T-cell (primary cell): ENCODE measurements at regions not wholly inside any gene's neighbourhood (a gene's known extent, or its start where the extent isn't known, plus 50 kb on each side); places are given as distances from the start of the nearest gene placed in this dataset.

Experiments used
- ATAC-seq, 4 experiments: fragments of 200-7000 bp in 3 of 4; fragments of 150-1000 bp in 1 of 4; cut with Tn5 transposase; replicated peaks in 1 of 4; 1 replicate in 3 of 4; 2 replicates in 1 of 4; pipeline ENCODE4 v1.10.0; 2021; ENCODE audit warnings: moderate library complexity in 3 of 4, mild to moderate bottlenecking in 2 of 4, moderate number of reproducible peaks in 1 of 4
- CTCF ChIA-PET, 2 donors: fragments of 300-600 bp; sonication (Branson Sonifier 250); formaldehyde crosslinking; loops; one replicate each; lab custom pipeline; 2022; ENCODE audit warnings: antibody characterized with exemption in 2 of 2; lab: Charles Lee
- POLR2A ChIA-PET, 2 donors: fragments of 300-600 bp; sonication (Branson Sonifier 250); formaldehyde crosslinking; loops; one replicate each; lab custom pipeline; 2022; ENCODE audit warnings: antibody characterized with exemption in 2 of 2; lab: Charles Lee
- DNase-seq, 35 experiments: peaks; one replicate each; pipeline versions ENCODE4 v3.0.0 to v3.0.0-alpha.2; 2013 to 2023
- H3K27ac ChIP-seq: one replicate; pipeline ENCODE4 v1.5.1; 2013; ENCODE audit warnings: low read length
- H3K27me3 ChIP-seq, 2 experiments: replicated peaks in 1 of 2; 1 replicate in 1 of 2; 2 replicates in 1 of 2; pipeline versions ENCODE4 v1.6.1 to v1.7.0; 2013; ENCODE audit warnings: low read length in 1 of 2, mixed read lengths in 1 of 2; ENCODE audit not compliant: control insufficient read depth in 2 of 2, insufficient read depth in 2 of 2; ENCODE audit errors: extremely low read depth in 1 of 2
- H3K36me3 ChIP-seq, 2 donors: 1 replicate in 1 of 2; 2 replicates in 1 of 2; pipeline versions ENCODE4 v1.6.1 to v1.7.0; 2013; ENCODE audit warnings: low read length in 1 of 2; ENCODE audit not compliant: control insufficient read depth in 2 of 2, insufficient read depth in 1 of 2; ENCODE audit errors: extremely low read depth in 1 of 2
- H3K4me1 ChIP-seq, 2 experiments: 1 replicate in 1 of 2; 2 replicates in 1 of 2; pipeline versions ENCODE4 v1.6.1 to v1.7.0; 2013; ENCODE audit warnings: low read length in 2 of 2, mixed read lengths in 1 of 2; ENCODE audit not compliant: insufficient read depth in 2 of 2, control insufficient read depth in 1 of 2; ENCODE audit errors: extremely low read depth in 1 of 2
- H3K4me3 ChIP-seq, 2 donors: 1 replicate in 1 of 2; 2 replicates in 1 of 2; pipeline versions ENCODE4 v1.5.1 to v1.7.0; 2013; ENCODE audit warnings: mild to moderate bottlenecking in 2 of 2, low read length in 1 of 2, moderate library complexity in 1 of 2; ENCODE audit not compliant: control insufficient read depth in 1 of 2; ENCODE audit errors: extremely low read depth in 1 of 2
- H3K9me3 ChIP-seq: 2 replicates; pipeline ENCODE4 v1.7.0; 2013
- H3K27ac Mint-ChIP-seq, 2 donors: one replicate each; pipeline ENCODE4 v1.8.0; 2020 to 2021; ENCODE audit warnings: mild to moderate bottlenecking in 2 of 2, mixed read lengths in 2 of 2
- H3K27me3 Mint-ChIP-seq, 2 donors: one replicate each; pipeline ENCODE4 v1.8.0; 2021 to 2022; ENCODE audit warnings: mixed read lengths in 2 of 2
- H3K36me3 Mint-ChIP-seq: one replicate; pipeline ENCODE4 v1.8.0; 2021; ENCODE audit warnings: mixed read lengths
- H3K4me1 Mint-ChIP-seq, 3 donors: one replicate each; pipeline ENCODE4 v1.8.0; 2020 to 2022; ENCODE audit warnings: mixed read lengths in 3 of 3, mild to moderate bottlenecking in 1 of 3
- H3K4me3 Mint-ChIP-seq, 3 donors: one replicate each; pipeline ENCODE4 v1.8.0; 2020 to 2022; ENCODE audit warnings: mild to moderate bottlenecking in 3 of 3, mixed read lengths in 3 of 3, moderate library complexity in 3 of 3
- H3K9me3 Mint-ChIP-seq, 3 donors: one replicate each; pipeline ENCODE4 v1.8.0; 2020 to 2022; ENCODE audit warnings: mixed read lengths in 3 of 3
- WGBS: methylation state at CpG from one replicate; pipeline ENCODE4 v1.1.5; 2013; ENCODE audit warnings: missing lambda C conversion rate; ENCODE audit not compliant: insufficient coverage; 5-methylcytosine and 5-hydroxymethylcytosine counted together

GRCh38 chr1:213905344-213905743 lies 82.4 kb upstream of the PROX1 start:
- Mint-ChIP-seq H3K4me3 (no peak overlapping the region), H3K27ac (no peak overlapping the region), H3K36me3 (no peaks in the 10 kb centered on the region), H3K4me1 (no peaks in the 10 kb centered on the region), H3K9me3 (no peaks in the 10 kb centered on the region), H3K27me3 (peaks cover 0 to 1% of the 10 kb centered on the region in 2 donors)
- CTCF ChIA-PET = no interaction called here
- H3K4me3 ChIP-seq = no peak overlapping the region
- no peaks in the 10 kb centered on the region for H3K36me3 ChIP-seq
- ATAC-seq (no peak), DNase-seq (no peak)
- no peak overlapping the region for H3K27ac ChIP-seq
- POLR2A ChIA-PET = no interaction called here
- H3K9me3 ChIP-seq = no peaks in the 10 kb centered on the region
- H3K4me1 ChIP-seq = no peaks in the 10 kb centered on the region
- 63% methylated on average over 10 of the region's 13 CpGs for WGBS
- H3K27me3 ChIP-seq = no peaks in the 10 kb centered on the region

- H3K36me3 Mint-ChIP-seq = no peaks in the 10 kb centered on the region
- no peaks in the 10 kb centered on the region for H3K4me1 Mint-ChIP-seq
- Histone ChIP-seq H3K4me3 (no peak overlapping the region), H3K9me3 (no peaks in the 10 kb centered on the region), H3K36me3 (no peaks in the 10 kb centered on the region), H3K27me3 (no peaks in the 10 kb centered on the region), H3K4me1 (no peaks in the 10 kb centered on the region), H3K27ac (no peak overlapping the region)
- WGBS = 100% methylated on average over 2 of the region's 4 CpGs
- no peaks in the 10 kb centered on the region for H3K9me3 Mint-ChIP-seq
- H3K27ac Mint-ChIP-seq = no peak overlapping the region
- ChIA-PET CTCF (no interaction called here), POLR2A (no interaction called here)
- H3K4me3 Mint-ChIP-seq = no peak overlapping the region
- H3K27me3 Mint-ChIP-seq = no peaks in the 10 kb centered on the region
- no peak for ATAC-seq
- no peak for DNase-seq
Observed at GRCh38 chr1:213908521-213908920, 79.3 kb upstream of the PROX1 start.

GRCh38 chr1:213914392-213914791 lies 73.4 kb upstream of the PROX1 start:
- Histone ChIP-seq H3K36me3 (no peaks in the 10 kb centered on the region), H3K4me3 (no peak overlapping the region), H3K9me3 (no peaks in the 10 kb centered on the region), H3K27ac (no peak overlapping the region), H3K4me1 (no peaks in the 10 kb centered on the region), H3K27me3 (no peaks in the 10 kb centered on the region)
- H3K27ac Mint-ChIP-seq = no peak overlapping the region
- H3K4me3 Mint-ChIP-seq = no peak overlapping the region
- POLR2A ChIA-PET = no interaction called here
- peaks cover 0 to 3% (median 0%) of the 10 kb centered on the region in 3 donors for H3K9me3 Mint-ChIP-seq
- no peak for ATAC-seq
- DNase-seq = no peak
- H3K36me3 Mint-ChIP-seq = no peaks in the 10 kb centered on the region
- CTCF ChIA-PET = no interaction called here
- WGBS = 46% methylated on average over 3 of the region's 6 CpGs
- H3K4me1 Mint-ChIP-seq = no peaks in the 10 kb centered on the region
- H3K27me3 Mint-ChIP-seq = peaks cover 2 to 5% of the 10 kb centered on the region in 2 donors

DNA sequence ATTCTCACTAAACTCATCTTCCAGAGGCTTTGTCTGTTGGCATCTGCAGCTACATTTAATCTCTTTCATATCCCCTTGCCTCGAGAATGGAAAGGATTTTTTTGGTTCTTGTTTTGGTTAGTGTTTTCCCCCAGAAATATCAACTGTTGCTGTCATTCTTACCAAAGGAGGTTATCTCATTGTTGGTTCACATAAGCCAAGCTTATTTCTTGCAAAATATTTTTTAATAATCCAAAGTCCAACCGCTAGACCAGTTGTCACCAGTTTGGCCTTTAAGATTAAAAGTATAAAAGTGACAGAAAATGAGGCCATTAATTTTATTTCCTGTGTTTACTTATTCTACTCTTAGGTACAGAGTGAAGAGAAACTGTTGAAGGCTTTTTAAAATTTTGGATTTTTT lies 66.5 kb upstream of the PROX1 start:
- no peaks in the 10 kb centered on the region for H3K4me1 Mint-ChIP-seq
- WGBS = no CpG with 5 or more reads among the region's 2 CpGs
- POLR2A ChIA-PET = no interaction called here

GRCh38 chr1:213921712-213922111 lies 66.1 kb upstream of the PROX1 start:
- no peaks in the 10 kb centered on the region for H3K36me3 Mint-ChIP-seq
- DNase-seq (no peak), ATAC-seq (no peak)
- H3K9me3 Mint-ChIP-seq = peaks cover 2 to 9% (median 7%) of the 10 kb centered on the region in 3 donors
- no peak overlapping the region for H3K4me3 ChIP-seq
- H3K27ac ChIP-seq = no peak overlapping the region
- WGBS = 85% methylated on average over 3 of the region's 5 CpGs
- no peak overlapping the region for H3K27ac Mint-ChIP-seq
- H3K27me3 ChIP-seq = no peaks in the 10 kb centered on the region
- no peaks in the 10 kb centered on the region for H3K4me1 ChIP-seq
- H3K9me3 ChIP-seq = no peaks in the 10 kb centered on the region
- no peak overlapping the region for H3K4me3 Mint-ChIP-seq
- peaks cover 0 to 3% of the 10 kb centered on the region in 2 donors for H3K27me3 Mint-ChIP-seq
- POLR2A ChIA-PET = no interaction called here
- CTCF ChIA-PET = no interaction called here
- no peaks in the 10 kb centered on the region for H3K4me1 Mint-ChIP-seq
- no peaks in the 10 kb centered on the region for H3K36me3 ChIP-seq

More for the DNA sequence above, 66.5 kb upstream of the PROX1 start:
- Mint-ChIP-seq H3K36me3 (no peaks in the 10 kb centered on the region), H3K27me3 (no peaks in the 10 kb centered on the region), H3K27ac (no peak overlapping the region), H3K4me3 (no peak overlapping the region), H3K9me3 (peaks cover 2 to 9% (median 7%) of the 10 kb centered on the region in 3 donors)
- Histone ChIP-seq H3K27ac (no peak overlapping the region), H3K4me1 (no peaks in the 10 kb centered on the region), H3K36me3 (no peaks in the 10 kb centered on the region), H3K4me3 (no peak overlapping the region), H3K27me3 (no peaks in the 10 kb centered on the region), H3K9me3 (no peaks in the 10 kb centered on the region)
- CTCF ChIA-PET = no interaction called here
- DNase-seq (no peak), ATAC-seq (no peak)

- no peaks in the 10 kb centered on the region for H3K27me3 ChIP-seq
- no peak overlapping the region for H3K4me3 ChIP-seq
- ATAC-seq (no peak), DNase-seq (no peak)
- peaks cover 0 to 5% of the 10 kb centered on the region in 2 donors for H3K27me3 Mint-ChIP-seq
- H3K4me3 Mint-ChIP-seq = no peak overlapping the region
- H3K9me3 Mint-ChIP-seq = peaks cover 2 to 7% (median 4%) of the 10 kb centered on the region in 3 donors
- H3K4me1 ChIP-seq = no peaks in the 10 kb centered on the region
- H3K27ac ChIP-seq = no peak overlapping the region
- ChIA-PET POLR2A (no interaction called here), CTCF (no interaction called here)
- no peaks in the 10 kb centered on the region for H3K36me3 ChIP-seq
- no peaks in the 10 kb centered on the region for H3K9me3 ChIP-seq
- H3K36me3 Mint-ChIP-seq = no peaks in the 10 kb centered on the region
- 40% methylated on average over 1 of the region's 6 CpGs for WGBS
- no peak overlapping the region for H3K27ac Mint-ChIP-seq
- H3K4me1 Mint-ChIP-seq = no peaks in the 10 kb centered on the region
Observed at GRCh38 chr1:213925531-213926182, 62.1 kb upstream of the PROX1 start.

- Mint-ChIP-seq H3K27me3 (peaks cover 0 to 5% of the 10 kb centered on the region in 2 donors), H3K4me1 (no peaks in the 10 kb centered on the region), H3K4me3 (no peak overlapping the region), H3K27ac (no peak overlapping the region), H3K9me3 (peaks cover 2 to 8% (median 7%) of the 10 kb centered on the region in 3 donors), H3K36me3 (no peaks in the 10 kb centered on the region)
- Histone ChIP-seq H3K9me3 (no peaks in the 10 kb centered on the region), H3K4me3 (no peak overlapping the region), H3K36me3 (no peaks in the 10 kb centered on the region), H3K4me1 (no peaks in the 10 kb centered on the region), H3K27me3 (no peaks in the 10 kb centered on the region), H3K27ac (no peak overlapping the region)
- no peak for DNase-seq
- 89% methylated on average over 6 of the region's 6 CpGs for WGBS
- no peak for ATAC-seq
- ChIA-PET CTCF (no interaction called here), POLR2A (no interaction called here)
Observed at GRCh38 chr1:213927846-213928245, 59.9 kb upstream of the PROX1 start.
